DND-41 (cell line): ENCODE measurements at regions not wholly inside any gene's neighbourhood (a gene's known extent, or its start where the extent isn't known, plus 50 kb on each side); places are given as distances from the start of the nearest gene placed in this dataset.
"Not testable (repeated sequence)": the region's sequence is repeated elsewhere in the genome, so short reads cannot be mapped to it uniquely, and the experiment has no call there.

ENCODE experiments used
- CTCF ChIP-seq: IDR thresholded peaks from 2 replicates; pipeline ENCODE4 v1.5.1; 2012; ENCODE audit warnings: borderline replicate concordance, low read length, moderate library complexity, mild to moderate bottlenecking; ENCODE audit not compliant: poor library complexity, severe bottlenecking; ENCODE audit errors: extremely low read depth
- EZH2 ChIP-seq: IDR thresholded peaks from 3 replicates; pipeline ENCODE4 v1.6.1; 2012; ENCODE audit warnings: borderline replicate concordance, low read depth, mild to moderate bottlenecking, moderate library complexity, low read length, inconsistent platforms; ENCODE audit not compliant: severe bottlenecking

GRCh38 chr16:34791835-34792234, 1332.4 kb downstream of the TP53TG3F start:
- TF ChIP-seq CTCF, EZH2: not testable (repeated sequence)
